ENCODE measurements at regions not wholly inside any gene's neighbourhood (a gene's known extent, or its start where the extent isn't known, plus 50 kb on each side); places are given as distances from the start of the nearest gene placed in this dataset.

DNA sequence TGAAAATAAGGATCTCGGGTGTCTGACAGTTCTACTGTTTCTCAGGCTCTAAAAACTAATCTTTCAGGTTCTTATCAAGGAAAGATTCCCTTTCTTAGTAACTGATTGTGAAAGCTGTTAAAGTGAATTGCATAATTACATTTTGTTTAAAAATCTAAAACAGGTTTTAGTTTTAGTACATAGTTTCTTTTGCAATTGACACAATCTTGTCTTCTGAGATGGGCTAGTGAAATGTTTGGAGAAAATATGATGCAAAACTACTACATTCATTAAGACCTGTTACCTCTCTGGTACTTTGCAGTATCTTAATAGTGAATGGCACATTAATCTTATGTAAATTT is 298.4 kb downstream of the UTRN start:
- CTCF ChIA-PET: interaction anchor here (0.6 kb wide), 1 partner anchor 441 kb away, joined by 5 read pairs; no protein-coding TSS in a partner anchor
- Histone ChIP-seq H3K27ac (ENCODE audit: low read length) (no peak overlapping the region), H3K36me3 (ENCODE audit: control insufficient read depth, insufficient read depth, low read length) (peaks cover 2% of the 10 kb centered on the region; the same call in 1 of the 2 replicates), H3K9me3 (ENCODE audit: control insufficient read depth, insufficient read depth, low read depth, low read length) (no peaks in the 10 kb centered on the region), H3K4me3 (ENCODE audit: low read depth in 2 of 2, low read length in 2 of 2) (no peak overlapping the region; a peak in 1 of 4 replicates), H3K27me3 (ENCODE audit: control insufficient read depth, insufficient read depth, low read length) (no peaks in the 10 kb centered on the region), H3K4me1 (ENCODE audit: control insufficient read depth, insufficient read depth, low read length) (no peaks in the 10 kb centered on the region)
- TF ChIP-seq TCF7L2 (IDR thresholded peaks at IDR 0.05; ENCODE audit: low read depth, low read length) (no peak), POLR2AphosphoS5 (IDR thresholded peaks at IDR 0.05; ENCODE audit: low read depth, low read length) (no peak)
- TF ChIP-seq, protein P1, sequence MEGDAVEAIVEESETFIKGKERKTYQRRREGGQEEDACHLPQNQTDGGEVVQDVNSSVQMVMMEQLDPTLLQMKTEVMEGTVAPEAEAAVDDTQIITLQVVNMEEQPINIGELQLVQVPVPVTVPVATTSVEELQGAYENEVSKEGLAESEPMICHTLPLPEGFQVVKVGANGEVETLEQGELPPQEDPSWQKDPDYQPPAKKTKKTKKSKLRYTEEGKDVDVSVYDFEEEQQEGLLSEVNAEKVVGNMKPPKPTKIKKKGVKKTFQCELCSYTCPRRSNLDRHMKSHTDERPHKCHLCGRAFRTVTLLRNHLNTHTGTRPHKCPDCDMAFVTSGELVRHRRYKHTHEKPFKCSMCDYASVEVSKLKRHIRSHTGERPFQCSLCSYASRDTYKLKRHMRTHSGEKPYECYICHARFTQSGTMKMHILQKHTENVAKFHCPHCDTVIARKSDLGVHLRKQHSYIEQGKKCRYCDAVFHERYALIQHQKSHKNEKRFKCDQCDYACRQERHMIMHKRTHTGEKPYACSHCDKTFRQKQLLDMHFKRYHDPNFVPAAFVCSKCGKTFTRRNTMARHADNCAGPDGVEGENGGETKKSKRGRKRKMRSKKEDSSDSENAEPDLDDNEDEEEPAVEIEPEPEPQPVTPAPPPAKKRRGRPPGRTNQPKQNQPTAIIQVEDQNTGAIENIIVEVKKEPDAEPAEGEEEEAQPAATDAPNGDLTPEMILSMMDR (IDR thresholded peaks at IDR 0.05): no peak
- POLR2A ChIA-PET: no interaction called here
- in situ Hi-C loops (cut with HindIII; ENCODE audit: low pct_unique_long_range_greater_than_20kb, low sequenced_read_pairs): no loop called here
- no TSS peak for BruUV-seq (replicated peaks)
- intact Hi-C loops (cut with micrococcal nuclease; ENCODE audit: unreplicated experiment): loop anchor here (5.0 to 10.0 kb wide), 3 partner anchors 629 to 1121 kb away; no protein-coding TSS in a partner anchor
- ATAC-seq (no peak), DNase-seq (ENCODE audit: low read depth, low spot score) (no peak)

DNA sequence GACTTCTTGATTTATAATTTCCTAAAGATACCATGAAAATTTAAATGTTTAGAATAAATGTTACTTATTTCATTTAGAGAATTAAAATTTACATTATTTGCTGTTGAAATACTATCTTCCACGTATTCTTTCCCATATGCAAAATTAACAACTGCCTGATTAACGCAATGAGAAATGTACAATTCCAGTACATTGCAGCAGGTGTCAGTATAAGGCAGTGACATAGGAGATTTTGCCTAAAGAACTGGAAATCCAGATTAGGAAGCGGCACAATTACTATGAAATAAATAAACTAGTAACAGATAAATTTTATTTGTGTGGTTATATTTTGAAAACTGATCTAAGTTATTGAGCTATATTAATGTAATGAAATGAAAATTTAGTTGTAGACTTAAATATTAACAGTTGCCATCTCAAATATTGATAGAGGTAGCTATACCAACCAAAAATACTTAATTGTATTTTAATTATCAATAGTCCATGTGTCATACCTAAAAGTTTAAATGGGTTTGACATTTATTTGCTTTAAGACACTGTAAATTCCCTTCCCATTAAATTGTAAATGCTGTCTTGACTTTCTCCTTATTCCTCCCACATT is 300.2 kb downstream of the UTRN start:
- no TSS peak for BruUV-seq (replicated peaks)
- intact Hi-C loops (cut with micrococcal nuclease; ENCODE audit: unreplicated experiment): loop anchor here (5.0 to 10.0 kb wide), 4 partner anchors 347 to 1119 kb away; no protein-coding TSS in a partner anchor
- H3K27ac ChIP-seq (ENCODE audit: low read length): no peak overlapping the region
- ChIA-PET POLR2A (no interaction called here), CTCF (no interaction called here)
- in situ Hi-C loops (cut with HindIII; ENCODE audit: low pct_unique_long_range_greater_than_20kb, low sequenced_read_pairs): no loop called here
- ATAC-seq (no peak), DNase-seq (ENCODE audit: low read depth, low spot score) (peak; percentile 30)
- no peaks in the 10 kb centered on the region for H3K4me1 ChIP-seq (ENCODE audit: control insufficient read depth, insufficient read depth, low read length)
- H3K4me3 ChIP-seq (ENCODE audit: low read depth in 2 of 2, low read length in 2 of 2): no peak overlapping the region
- no peaks in the 10 kb centered on the region; the same call in 1 of the 2 replicates for H3K36me3 ChIP-seq (ENCODE audit: control insufficient read depth, insufficient read depth, low read length)
- H3K9me3 ChIP-seq (ENCODE audit: control insufficient read depth, insufficient read depth, low read depth, low read length): no peaks in the 10 kb centered on the region
- H3K27me3 ChIP-seq (ENCODE audit: control insufficient read depth, insufficient read depth, low read length): no peaks in the 10 kb centered on the region
- TF ChIP-seq TCF7L2 (IDR thresholded peaks at IDR 0.05; ENCODE audit: low read depth, low read length): no peak
- TF ChIP-seq, protein P1 (IDR thresholded peaks at IDR 0.05): peak; percentile 73; the same call in 1 of the 2 replicates

DNA sequence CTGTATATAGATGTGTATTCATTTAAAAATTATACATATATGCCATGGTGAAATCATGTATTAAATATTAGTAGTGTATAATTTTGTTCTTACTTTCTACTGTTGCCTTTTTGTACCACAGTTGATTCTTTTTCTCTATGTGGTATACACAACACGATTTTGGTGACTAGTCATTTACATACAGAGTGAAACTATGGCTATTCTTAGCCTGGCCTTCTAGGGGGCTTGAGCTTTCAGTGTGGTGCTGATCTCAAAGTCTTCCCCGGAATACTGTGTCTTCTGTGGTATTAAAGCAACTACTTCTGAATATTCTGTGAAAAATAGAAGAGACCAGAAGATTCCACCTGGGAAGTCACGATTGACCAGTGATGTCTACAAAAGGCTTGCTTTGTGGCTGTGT is 301.9 kb downstream of the UTRN start:
- intact Hi-C loops (cut with micrococcal nuclease; ENCODE audit: unreplicated experiment) (loop anchor here (5.0 to 10.0 kb wide), 4 partner anchors 345 to 1118 kb away; no protein-coding TSS in a partner anchor), in situ Hi-C loops (cut with HindIII; ENCODE audit: low pct_unique_long_range_greater_than_20kb, low sequenced_read_pairs) (no loop called here)
- no peak for DNase-seq (ENCODE audit: low read depth, low spot score)
- no peak overlapping the region for H3K4me3 ChIP-seq (ENCODE audit: low read depth in 2 of 2, low read length in 2 of 2)
- BruUV-seq (replicated peaks): no TSS peak
- CTCF ChIA-PET: no interaction called here
- POLR2A ChIA-PET: no interaction called here
- H3K4me1 ChIP-seq (ENCODE audit: control insufficient read depth, insufficient read depth, low read length): no peaks in the 10 kb centered on the region
- H3K27ac ChIP-seq (ENCODE audit: low read length): no peak overlapping the region
- no peaks in the 10 kb centered on the region for H3K27me3 ChIP-seq (ENCODE audit: control insufficient read depth, insufficient read depth, low read length)
- ATAC-seq: no peak
- no peaks in the 10 kb centered on the region; the same call in 1 of the 2 replicates for H3K36me3 ChIP-seq (ENCODE audit: control insufficient read depth, insufficient read depth, low read length)
- no peak for TF ChIP-seq TCF7L2 (IDR thresholded peaks at IDR 0.05; ENCODE audit: low read depth, low read length)
- TF ChIP-seq POLR2AphosphoS5 (IDR thresholded peaks at IDR 0.05; ENCODE audit: low read depth, low read length): no peak
- TF ChIP-seq, protein P2, sequence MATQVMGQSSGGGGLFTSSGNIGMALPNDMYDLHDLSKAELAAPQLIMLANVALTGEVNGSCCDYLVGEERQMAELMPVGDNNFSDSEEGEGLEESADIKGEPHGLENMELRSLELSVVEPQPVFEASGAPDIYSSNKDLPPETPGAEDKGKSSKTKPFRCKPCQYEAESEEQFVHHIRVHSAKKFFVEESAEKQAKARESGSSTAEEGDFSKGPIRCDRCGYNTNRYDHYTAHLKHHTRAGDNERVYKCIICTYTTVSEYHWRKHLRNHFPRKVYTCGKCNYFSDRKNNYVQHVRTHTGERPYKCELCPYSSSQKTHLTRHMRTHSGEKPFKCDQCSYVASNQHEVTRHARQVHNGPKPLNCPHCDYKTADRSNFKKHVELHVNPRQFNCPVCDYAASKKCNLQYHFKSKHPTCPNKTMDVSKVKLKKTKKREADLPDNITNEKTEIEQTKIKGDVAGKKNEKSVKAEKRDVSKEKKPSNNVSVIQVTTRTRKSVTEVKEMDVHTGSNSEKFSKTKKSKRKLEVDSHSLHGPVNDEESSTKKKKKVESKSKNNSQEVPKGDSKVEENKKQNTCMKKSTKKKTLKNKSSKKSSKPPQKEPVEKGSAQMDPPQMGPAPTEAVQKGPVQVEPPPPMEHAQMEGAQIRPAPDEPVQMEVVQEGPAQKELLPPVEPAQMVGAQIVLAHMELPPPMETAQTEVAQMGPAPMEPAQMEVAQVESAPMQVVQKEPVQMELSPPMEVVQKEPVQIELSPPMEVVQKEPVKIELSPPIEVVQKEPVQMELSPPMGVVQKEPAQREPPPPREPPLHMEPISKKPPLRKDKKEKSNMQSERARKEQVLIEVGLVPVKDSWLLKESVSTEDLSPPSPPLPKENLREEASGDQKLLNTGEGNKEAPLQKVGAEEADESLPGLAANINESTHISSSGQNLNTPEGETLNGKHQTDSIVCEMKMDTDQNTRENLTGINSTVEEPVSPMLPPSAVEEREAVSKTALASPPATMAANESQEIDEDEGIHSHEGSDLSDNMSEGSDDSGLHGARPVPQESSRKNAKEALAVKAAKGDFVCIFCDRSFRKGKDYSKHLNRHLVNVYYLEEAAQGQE (IDR thresholded peaks at IDR 0.05; ENCODE audit: insufficient read depth in 1 of 2, low read depth in 2 of 2, low read length in 1 of 2): no peak
- TF ChIP-seq, protein P1 (IDR thresholded peaks at IDR 0.05): no peak
- TF ChIP-seq SIN3A (IDR thresholded peaks at IDR 0.05; ENCODE audit: borderline replicate concordance, insufficient read depth, low read depth, low read length): no peak
- no peaks in the 10 kb centered on the region for H3K9me3 ChIP-seq (ENCODE audit: control insufficient read depth, insufficient read depth, low read depth, low read length)
